CD4-positive, alpha-beta T cell treated with Interleukin-21 for 1 hour (primary cell): ENCODE measurements at regions not wholly inside any gene's neighbourhood (a gene's known extent, or its start where the extent isn't known, plus 50 kb on each side); places are given as distances from the start of the nearest gene placed in this dataset.

ENCODE experiments used
- DNase-seq: peaks from one replicate; pipeline ENCODE4 v3.0.0-alpha.2; 2020

GRCh38 chr5:143554918-143555477 is 151.5 kb upstream of the NR3C1 start:
- no peak for DNase-seq

- DNase-seq, result no peak
Observed at GRCh38 chr5:143554187-143554717, 150.8 kb upstream of the NR3C1 start.

- DNase-seq, result no peak
Observed at GRCh38 chr5:143552680-143553079, 149.2 kb upstream of the NR3C1 start.

- no peak for DNase-seq
Observed at GRCh38 chr5:143551820-143552251, 148.3 kb upstream of the NR3C1 start.

- DNase-seq, result no peak
Observed at GRCh38 chr5:143550986-143551630, 147.6 kb upstream of the NR3C1 start.

- DNase-seq, result no peak
Observed at GRCh38 chr5:143547342-143547741, 143.9 kb upstream of the NR3C1 start.

GRCh38 chr5:143546394-143546793 is 142.9 kb upstream of the NR3C1 start:
- DNase-seq, result no peak

- no peak for DNase-seq
Observed at GRCh38 chr5:143544606-143545005, 141.1 kb upstream of the NR3C1 start.

GRCh38 chr5:143543358-143544255 is 140.1 kb upstream of the NR3C1 start:
- no peak for DNase-seq

- DNase-seq, result no peak
Observed at GRCh38 chr5:143542798-143543144, 139.3 kb upstream of the NR3C1 start.

- DNase-seq, result no peak
Observed at GRCh38 chr5:143541943-143542797, 138.7 kb upstream of the NR3C1 start.

GRCh38 chr5:143539742-143540141 is 136.3 kb upstream of the NR3C1 start:
- no peak for DNase-seq

GRCh38 chr5:143537056-143537455 is 133.6 kb upstream of the NR3C1 start:
- DNase-seq, result no peak

- DNase-seq, result no peak
Observed at GRCh38 chr5:143536364-143536763, 132.9 kb upstream of the NR3C1 start.

- DNase-seq, result no peak
Observed at GRCh38 chr5:143534761-143535154, 131.3 kb upstream of the NR3C1 start.

- DNase-seq, result no peak
Observed at GRCh38 chr5:143533978-143534760, 130.7 kb upstream of the NR3C1 start.

GRCh38 chr5:143533475-143533874 is 130.0 kb upstream of the NR3C1 start:
- no peak for DNase-seq

- DNase-seq, result no peak
Observed at GRCh38 chr5:143527808-143528207, 124.3 kb upstream of the NR3C1 start.

GRCh38 chr5:143525176-143525575 is 121.7 kb upstream of the NR3C1 start:
- no peak for DNase-seq

GRCh38 chr5:143524338-143524945 is 121.0 kb upstream of the NR3C1 start:
- DNase-seq, result no peak

- DNase-seq, result no peak
Observed at GRCh38 chr5:143521846-143522400, 118.4 kb upstream of the NR3C1 start.
